Thyroid gland (tissue), 4 donors: ENCODE measurements at regions not wholly inside any gene's neighbourhood (a gene's known extent, or its start where the extent isn't known, plus 50 kb on each side); places are given as distances from the start of the nearest gene placed in this dataset.
A peak's percentile ranks its signal among the peaks of the same experiment; 100 is the strongest.

Experiments used
- DNase-seq, 2 donors: peaks; one replicate each; pipeline ENCODE4 v3.0.0-alpha.2; 2019
- H3K27ac ChIP-seq, 3 donors: fragments of 200-600 bp; sonication (generic); 1 replicate in 2 of 3; 2 replicates in 1 of 3; pipeline ENCODE4 v1.5.1; 2016 to 2019; ENCODE audit warnings: mild to moderate bottlenecking in 1 of 3, moderate library complexity in 1 of 3
- H3K27me3 ChIP-seq: fragments of 200-600 bp; sonication (generic); one replicate; pipeline ENCODE4 v1.5.1; 2019
- H3K36me3 ChIP-seq, 2 donors: fragments of 200-600 bp; sonication (generic); one replicate each; pipeline ENCODE4 v1.5.1; 2016 to 2019
- H3K4me1 ChIP-seq, 2 donors: fragments of 200-600 bp; sonication (generic); one replicate each; pipeline ENCODE4 v1.5.1; 2017 to 2019
- H3K4me3 ChIP-seq, 3 donors: fragments of 200-600 bp; sonication (generic); replicated peaks in 1 of 3; 1 replicate in 2 of 3; 2 replicates in 1 of 3; pipeline ENCODE4 v1.5.1; 2016; ENCODE audit warnings: mild to moderate bottlenecking in 1 of 3
- H3K9me3 ChIP-seq: fragments of 200-600 bp; sonication (generic); one replicate; pipeline ENCODE4 v1.5.1; 2017
- POLR2A ChIP-seq, 2 donors: fragments of 450-650 bp; IDR thresholded peaks; one replicate each; pipeline ENCODE4 v1.6.1; 2017; ENCODE audit warnings: antibody characterized with exemption in 2 of 2, mild to moderate bottlenecking in 2 of 2, moderate library complexity in 1 of 2
- WGBS, 2 donors: methylation state at CpG; one replicate each; pipeline ENCODE4 v1.1.5; 2017; 5-methylcytosine and 5-hydroxymethylcytosine counted together
- intact Hi-C: fragments of 100-400 bp; cut with DNase I; formaldehyde crosslinking; loops from one replicate; pipeline ENCODE4 v1.15.1; 2023
- TF ChIP-seq, protein P1 (sequence below), 6 experiments: fragments of 200-600 bp in 3 of 6; fragments of 450-650 bp in 3 of 6; sonication (generic) in 3 of 6; IDR thresholded peaks; one replicate each; pipeline ENCODE4 v1.5.1; 2016 to 2019; ENCODE audit warnings: antibody characterized with exemption in 6 of 6, mild to moderate bottlenecking in 2 of 6, inconsistent platforms in 1 of 6, moderate library complexity in 1 of 6

DNA sequence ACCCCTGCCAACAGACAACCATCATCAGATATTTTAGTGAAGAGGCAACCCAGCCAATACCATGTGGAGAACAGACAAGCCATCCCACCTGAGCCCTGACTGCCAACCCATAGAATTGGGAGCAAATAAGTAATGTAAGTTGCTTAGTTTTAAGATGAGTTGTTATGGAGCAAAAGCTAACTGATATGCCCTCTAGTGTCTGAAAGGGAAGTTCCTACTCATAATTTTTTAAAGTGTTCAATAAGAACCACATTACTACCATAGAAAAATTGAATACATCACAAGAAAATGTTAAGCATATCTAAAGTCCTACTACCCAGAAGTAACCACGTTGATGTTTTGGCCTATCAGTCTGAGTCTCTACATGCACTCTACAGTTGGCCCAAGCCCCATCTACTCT is 50.8 kb upstream of the SLC36A4 start:
- H3K36me3 ChIP-seq, result no peaks in the 10 kb centered on the region
- no peaks in the 10 kb centered on the region for H3K27me3 ChIP-seq
- TF ChIP-seq, protein P1, sequence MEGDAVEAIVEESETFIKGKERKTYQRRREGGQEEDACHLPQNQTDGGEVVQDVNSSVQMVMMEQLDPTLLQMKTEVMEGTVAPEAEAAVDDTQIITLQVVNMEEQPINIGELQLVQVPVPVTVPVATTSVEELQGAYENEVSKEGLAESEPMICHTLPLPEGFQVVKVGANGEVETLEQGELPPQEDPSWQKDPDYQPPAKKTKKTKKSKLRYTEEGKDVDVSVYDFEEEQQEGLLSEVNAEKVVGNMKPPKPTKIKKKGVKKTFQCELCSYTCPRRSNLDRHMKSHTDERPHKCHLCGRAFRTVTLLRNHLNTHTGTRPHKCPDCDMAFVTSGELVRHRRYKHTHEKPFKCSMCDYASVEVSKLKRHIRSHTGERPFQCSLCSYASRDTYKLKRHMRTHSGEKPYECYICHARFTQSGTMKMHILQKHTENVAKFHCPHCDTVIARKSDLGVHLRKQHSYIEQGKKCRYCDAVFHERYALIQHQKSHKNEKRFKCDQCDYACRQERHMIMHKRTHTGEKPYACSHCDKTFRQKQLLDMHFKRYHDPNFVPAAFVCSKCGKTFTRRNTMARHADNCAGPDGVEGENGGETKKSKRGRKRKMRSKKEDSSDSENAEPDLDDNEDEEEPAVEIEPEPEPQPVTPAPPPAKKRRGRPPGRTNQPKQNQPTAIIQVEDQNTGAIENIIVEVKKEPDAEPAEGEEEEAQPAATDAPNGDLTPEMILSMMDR (IDR thresholded peaks at IDR 0.05), result peak in 1 of 6 experiments; percentile 20
- TF ChIP-seq POLR2A (IDR thresholded peaks at IDR 0.05), result no peak
- peak overlapping the region in 1 of 3 donors; percentile 74 for H3K27ac ChIP-seq
- 24 to 33% methylated on average over 1 of the region's 1 CpG for WGBS, 2 donors
- H3K4me1 ChIP-seq, result peaks cover 16 to 19% of the 10 kb centered on the region in 2 donors
- no peak overlapping the region for H3K4me3 ChIP-seq
- intact Hi-C loops, result no loop called here
- no peaks in the 10 kb centered on the region for H3K9me3 ChIP-seq
- DNase-seq, result no peak

- DNase-seq, result no peak
- no peak for TF ChIP-seq POLR2A (IDR thresholded peaks at IDR 0.05)
- TF ChIP-seq, protein P1 (IDR thresholded peaks at IDR 0.05), result no peak
- 34 to 35% methylated on average over 7 of the region's 7 CpGs for WGBS, 2 donors
- Histone ChIP-seq H3K4me3 (no peak overlapping the region), H3K4me1 (peaks cover 16 to 19% of the 10 kb centered on the region in 2 donors), H3K36me3 (no peaks in the 10 kb centered on the region), H3K9me3 (no peaks in the 10 kb centered on the region), H3K27me3 (no peaks in the 10 kb centered on the region), H3K27ac (peak overlapping the region; percentile 11 to 74 (median 21))
- intact Hi-C loops, result no loop called here
Measured at GRCh38 chr11:93249459-93250220, 51.8 kb upstream of the SLC36A4 start.

- Histone ChIP-seq H3K9me3 (no peaks in the 10 kb centered on the region), H3K4me3 (no peak overlapping the region), H3K27me3 (no peaks in the 10 kb centered on the region), H3K4me1 (peaks cover 16 to 19% of the 10 kb centered on the region in 2 donors), H3K36me3 (no peaks in the 10 kb centered on the region), H3K27ac (peak overlapping the region; percentile 11 to 74 (median 21))
- WGBS, 2 donors, result 78 to 81% methylated on average over 4 of the region's 4 CpGs
- TF ChIP-seq POLR2A (IDR thresholded peaks at IDR 0.05), result no peak
- TF ChIP-seq, protein P1 (IDR thresholded peaks at IDR 0.05), result no peak
- intact Hi-C loops, result no loop called here
- no peak for DNase-seq
Measured at GRCh38 chr11:93250326-93250725, 52.5 kb upstream of the SLC36A4 start.

DNA sequence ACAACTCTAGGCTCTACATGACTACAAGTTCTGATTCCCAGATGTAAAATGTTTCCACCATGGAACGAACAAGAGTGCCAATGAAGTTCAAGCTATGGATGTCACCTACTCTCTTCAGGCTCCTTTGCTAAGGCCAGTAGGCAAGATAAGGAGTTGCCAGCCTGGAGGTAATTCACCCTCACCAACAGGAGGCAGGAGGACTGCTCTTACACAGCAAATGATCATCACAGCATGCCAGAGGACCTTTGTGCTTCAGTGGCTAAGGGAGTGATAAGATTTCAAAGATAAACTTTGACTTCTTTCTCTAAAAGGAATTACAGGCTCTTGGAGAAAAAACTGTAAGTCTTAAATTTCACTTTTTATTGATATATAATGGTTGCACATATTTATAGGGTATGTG is 54.1 kb upstream of the SLC36A4 start:
- DNase-seq, result no peak
- Histone ChIP-seq H3K4me3 (no peak overlapping the region), H3K9me3 (no peaks in the 10 kb centered on the region), H3K27me3 (no peaks in the 10 kb centered on the region), H3K4me1 (peaks cover 16 to 19% of the 10 kb centered on the region in 2 donors), H3K27ac (no peak overlapping the region), H3K36me3 (no peaks in the 10 kb centered on the region)
- intact Hi-C loops, result no loop called here
- TF ChIP-seq POLR2A (IDR thresholded peaks at IDR 0.05), result no peak
- TF ChIP-seq, protein P1 (IDR thresholded peaks at IDR 0.05), result no peak
- 86 to 100% methylated on average over 1 of the region's 1 CpG for WGBS, 2 donors

DNA sequence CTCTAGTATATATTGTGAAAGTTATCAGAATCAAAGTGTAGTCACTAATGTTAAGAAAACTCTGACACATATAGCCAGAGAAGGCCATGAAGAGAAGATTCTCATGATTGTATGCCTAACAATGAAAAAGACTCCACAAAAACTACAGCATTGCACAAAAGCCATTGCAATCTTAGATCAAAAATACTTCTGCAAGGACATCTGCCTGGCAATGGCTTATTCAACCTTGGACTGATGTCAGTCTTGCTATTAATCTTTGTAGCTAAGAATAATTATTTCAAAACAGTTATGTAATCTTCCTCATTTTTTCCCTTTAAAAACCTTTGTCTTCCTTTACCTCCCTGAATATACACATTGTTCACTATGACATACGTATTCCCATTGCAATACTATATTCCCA is 55.3 kb upstream of the SLC36A4 start:
- H3K9me3 ChIP-seq, result no peaks in the 10 kb centered on the region
- H3K36me3 ChIP-seq, result no peaks in the 10 kb centered on the region
- H3K4me3 ChIP-seq, result no peak overlapping the region
- no peaks in the 10 kb centered on the region for H3K27me3 ChIP-seq
- no peak overlapping the region for H3K27ac ChIP-seq
- H3K4me1 ChIP-seq, result peaks cover 16 to 19% of the 10 kb centered on the region in 2 donors
- no peak for TF ChIP-seq POLR2A (IDR thresholded peaks at IDR 0.05)
- TF ChIP-seq, protein P1 (IDR thresholded peaks at IDR 0.05), result no peak
- 90 to 99% methylated on average over 1 of the region's 1 CpG for WGBS, 2 donors
- intact Hi-C loops, result no loop called here
- DNase-seq, result no peak
